ENCODE measurements at regions not wholly inside any gene's neighbourhood (a gene's known extent, or its start where the extent isn't known, plus 50 kb on each side); places are given as distances from the start of the nearest gene placed in this dataset.

DNA sequence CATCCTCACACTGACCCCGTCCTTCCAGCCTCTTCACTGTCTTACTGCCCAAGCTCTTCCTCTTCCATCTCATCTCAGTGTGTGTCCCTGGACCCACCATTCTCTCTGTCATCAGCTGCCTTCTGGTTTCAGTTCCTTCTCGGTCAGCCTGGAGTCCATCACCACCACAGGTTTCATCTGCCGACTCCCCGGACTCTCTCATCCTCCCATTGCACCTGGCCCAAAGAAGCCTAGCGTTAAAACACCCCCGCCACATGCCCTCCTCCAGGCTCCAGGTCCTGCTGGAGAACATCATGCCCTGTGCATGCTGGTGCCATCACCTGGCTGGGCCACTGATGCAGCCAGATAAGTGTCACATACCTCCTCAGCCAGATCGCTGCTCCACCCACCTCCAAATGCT, 122.1 kb upstream of the GPR12 start:
- TF ChIP-seq, protein P1, sequence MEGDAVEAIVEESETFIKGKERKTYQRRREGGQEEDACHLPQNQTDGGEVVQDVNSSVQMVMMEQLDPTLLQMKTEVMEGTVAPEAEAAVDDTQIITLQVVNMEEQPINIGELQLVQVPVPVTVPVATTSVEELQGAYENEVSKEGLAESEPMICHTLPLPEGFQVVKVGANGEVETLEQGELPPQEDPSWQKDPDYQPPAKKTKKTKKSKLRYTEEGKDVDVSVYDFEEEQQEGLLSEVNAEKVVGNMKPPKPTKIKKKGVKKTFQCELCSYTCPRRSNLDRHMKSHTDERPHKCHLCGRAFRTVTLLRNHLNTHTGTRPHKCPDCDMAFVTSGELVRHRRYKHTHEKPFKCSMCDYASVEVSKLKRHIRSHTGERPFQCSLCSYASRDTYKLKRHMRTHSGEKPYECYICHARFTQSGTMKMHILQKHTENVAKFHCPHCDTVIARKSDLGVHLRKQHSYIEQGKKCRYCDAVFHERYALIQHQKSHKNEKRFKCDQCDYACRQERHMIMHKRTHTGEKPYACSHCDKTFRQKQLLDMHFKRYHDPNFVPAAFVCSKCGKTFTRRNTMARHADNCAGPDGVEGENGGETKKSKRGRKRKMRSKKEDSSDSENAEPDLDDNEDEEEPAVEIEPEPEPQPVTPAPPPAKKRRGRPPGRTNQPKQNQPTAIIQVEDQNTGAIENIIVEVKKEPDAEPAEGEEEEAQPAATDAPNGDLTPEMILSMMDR (IDR thresholded peaks at IDR 0.05; ENCODE audit: extremely low read depth, low read depth, low read length): no peak
- Histone ChIP-seq H3K4me1 (ENCODE audit: insufficient read depth, low read length) (peaks cover 14% of the 10 kb centered on the region), H3K27me3 (ENCODE audit: insufficient read depth, low read length) (no peaks in the 10 kb centered on the region), H3K9me3 (ENCODE audit: low read depth, low read length) (no peaks in the 10 kb centered on the region), H3K27ac (ENCODE audit: low read depth, low read length) (no peak overlapping the region), H2AFZ (ENCODE audit: low read length) (no peak overlapping the region), H3K4me3 (ENCODE audit: insufficient read depth, low read length) (no peak overlapping the region), H3K79me2 (ENCODE audit: insufficient read depth, low read length) (no peaks in the 10 kb centered on the region), H4K20me1 (ENCODE audit: insufficient read depth, low read length) (no peaks in the 10 kb centered on the region), H3K4me2 (ENCODE audit: insufficient read depth, low read length) (no peak overlapping the region), H3K36me3 (ENCODE audit: insufficient read depth, low read length) (no peaks in the 10 kb centered on the region)
- peak; percentile 39 for DNase-seq (ENCODE audit: insufficient read length, low spot score, missing footprints)

DNA sequence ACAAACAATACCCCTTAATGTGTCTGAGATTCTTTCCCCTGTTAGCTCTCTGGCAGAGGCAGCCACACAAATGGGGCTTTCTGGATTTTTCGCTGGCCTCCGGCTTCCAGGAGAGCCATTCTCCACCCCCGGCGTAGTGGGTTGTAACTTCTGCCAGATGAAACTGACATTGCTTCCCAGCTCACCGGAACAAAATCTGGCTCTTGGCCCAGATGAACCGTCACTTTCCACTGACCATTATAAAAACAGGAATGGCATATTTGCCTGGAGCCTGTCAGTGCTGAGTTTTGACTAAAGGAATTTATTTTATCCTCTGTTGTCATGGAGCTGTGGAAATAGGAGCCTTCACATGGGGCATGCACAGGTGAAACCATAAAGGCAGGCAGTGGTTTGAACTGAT, 120.6 kb upstream of the GPR12 start:
- Histone ChIP-seq H3K4me1 (ENCODE audit: insufficient read depth, low read length) (peaks cover 14% of the 10 kb centered on the region), H3K9me3 (ENCODE audit: low read depth, low read length) (no peaks in the 10 kb centered on the region), H3K27me3 (ENCODE audit: insufficient read depth, low read length) (no peaks in the 10 kb centered on the region), H3K4me2 (ENCODE audit: insufficient read depth, low read length) (peak overlapping the region; percentile 87), H4K20me1 (ENCODE audit: insufficient read depth, low read length) (no peaks in the 10 kb centered on the region), H3K36me3 (ENCODE audit: insufficient read depth, low read length) (no peaks in the 10 kb centered on the region), H3K4me3 (ENCODE audit: insufficient read depth, low read length) (peak overlapping the region; percentile 67), H3K27ac (ENCODE audit: low read depth, low read length) (peak overlapping the region; percentile 66), H2AFZ (ENCODE audit: low read length) (peak overlapping the region; percentile 63), H3K79me2 (ENCODE audit: insufficient read depth, low read length) (no peaks in the 10 kb centered on the region)
- TF ChIP-seq, protein P1 (IDR thresholded peaks at IDR 0.05; ENCODE audit: extremely low read depth, low read depth, low read length): no peak
- peak; percentile 58 for DNase-seq (ENCODE audit: insufficient read length, low spot score, missing footprints)

DNA sequence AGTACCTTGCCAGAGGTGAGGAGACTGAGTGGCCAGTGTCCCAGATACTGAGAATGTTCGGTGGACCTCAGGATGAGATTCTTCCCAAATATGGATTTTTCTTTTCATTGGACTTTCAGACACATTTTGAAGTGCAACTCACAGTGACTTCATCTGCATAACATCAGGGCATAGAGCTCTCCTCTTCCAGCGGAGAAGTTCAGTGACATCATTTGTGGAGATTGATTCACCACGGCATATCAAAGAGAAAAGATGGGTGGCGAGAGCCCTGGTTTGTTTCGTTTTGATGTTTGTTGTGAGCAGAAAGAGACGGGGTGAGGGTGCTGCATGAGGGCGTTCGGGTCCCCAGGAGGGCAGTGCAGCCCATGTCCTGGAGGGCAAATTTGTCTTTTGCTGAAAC, 120.1 kb upstream of the GPR12 start:
- Histone ChIP-seq H3K9me3 (ENCODE audit: low read depth, low read length) (no peaks in the 10 kb centered on the region), H3K4me1 (ENCODE audit: insufficient read depth, low read length) (peaks cover 14% of the 10 kb centered on the region), H3K4me3 (ENCODE audit: insufficient read depth, low read length) (peak overlapping the region; percentile 67), H3K27me3 (ENCODE audit: insufficient read depth, low read length) (no peaks in the 10 kb centered on the region), H4K20me1 (ENCODE audit: insufficient read depth, low read length) (no peaks in the 10 kb centered on the region), H3K27ac (ENCODE audit: low read depth, low read length) (peak overlapping the region; percentile 66), H2AFZ (ENCODE audit: low read length) (peak overlapping the region; percentile 63), H3K36me3 (ENCODE audit: insufficient read depth, low read length) (no peaks in the 10 kb centered on the region), H3K79me2 (ENCODE audit: insufficient read depth, low read length) (no peaks in the 10 kb centered on the region), H3K4me2 (ENCODE audit: insufficient read depth, low read length) (peak overlapping the region; percentile 87)
- DNase-seq (ENCODE audit: insufficient read length, low spot score, missing footprints): no peak
- TF ChIP-seq, protein P1 (IDR thresholded peaks at IDR 0.05; ENCODE audit: extremely low read depth, low read depth, low read length): no peak

DNA sequence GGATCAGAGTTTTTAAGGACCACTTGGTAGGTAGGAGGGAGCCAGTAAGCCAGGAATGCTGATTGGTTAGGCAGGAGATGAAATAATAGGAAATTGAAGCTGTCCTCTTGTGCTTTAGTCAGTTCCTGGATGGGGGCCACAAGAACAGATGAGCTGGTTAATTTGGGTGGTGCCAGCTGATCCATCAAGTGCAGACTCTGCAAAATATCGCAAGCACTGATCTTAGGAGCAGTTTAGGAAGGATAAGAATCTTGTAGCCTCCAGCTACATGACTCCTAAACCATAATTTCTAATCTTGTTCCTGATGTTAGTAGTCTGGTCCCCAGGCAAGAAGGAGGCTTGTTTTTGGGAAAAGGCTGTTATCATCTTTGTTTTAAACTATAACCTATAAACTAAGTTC, 117.9 kb upstream of the GPR12 start:
- H3K4me2 ChIP-seq (ENCODE audit: insufficient read depth, low read length): no peak overlapping the region

More for the DNA sequence above, 117.9 kb upstream of the GPR12 start:
- TF ChIP-seq, protein P1 (IDR thresholded peaks at IDR 0.05; ENCODE audit: extremely low read depth, low read depth, low read length): no peak
- H3K27me3 ChIP-seq (ENCODE audit: insufficient read depth, low read length): no peaks in the 10 kb centered on the region
- no peaks in the 10 kb centered on the region for H3K9me3 ChIP-seq (ENCODE audit: low read depth, low read length)
- H3K4me3 ChIP-seq (ENCODE audit: insufficient read depth, low read length): no peak overlapping the region
- no peak overlapping the region for H2AFZ ChIP-seq (ENCODE audit: low read length)
- H3K79me2 ChIP-seq (ENCODE audit: insufficient read depth, low read length): no peaks in the 10 kb centered on the region
- peaks cover 14% of the 10 kb centered on the region for H3K4me1 ChIP-seq (ENCODE audit: insufficient read depth, low read length)
- H4K20me1 ChIP-seq (ENCODE audit: insufficient read depth, low read length): no peaks in the 10 kb centered on the region
- H3K36me3 ChIP-seq (ENCODE audit: insufficient read depth, low read length): no peaks in the 10 kb centered on the region
- H3K27ac ChIP-seq (ENCODE audit: low read depth, low read length): no peak overlapping the region
- DNase-seq (ENCODE audit: insufficient read length, low spot score, missing footprints): no peak

All from osteoblast (primary cell).